ENCODE measurements at regions not wholly inside any gene's neighbourhood (a gene's known extent, or its start where the extent isn't known, plus 50 kb on each side); places are given as distances from the start of the nearest gene placed in this dataset.

- Histone ChIP-seq H3K23me2 (ENCODE audit: insufficient read length, low read depth, low read length, poor library complexity, severe bottlenecking) (no peaks in the 10 kb centered on the region), H3K4ac (ENCODE audit: low read depth, low read length) (no peak overlapping the region), H2BK15ac (ENCODE audit: low read depth, low read length) (no peak overlapping the region), H2AK5ac (ENCODE audit: insufficient read length, low read length) (no peak overlapping the region), H4K5ac (ENCODE audit: insufficient read length, low read depth, low read length) (no peak overlapping the region), H3K79me1 (ENCODE audit: insufficient read depth, low read depth, low read length, poor library complexity, severe bottlenecking) (no peaks in the 10 kb centered on the region), H2BK120ac (ENCODE audit: low read depth, low read length, poor library complexity, severe bottlenecking) (no peak overlapping the region), H3K27me3 (ENCODE audit: insufficient read depth, low read length) (no peaks in the 10 kb centered on the region), H3K56ac (ENCODE audit: insufficient read length, low read depth, low read length) (no peak overlapping the region), H2BK20ac (ENCODE audit: low read depth, low read length, poor library complexity, severe bottlenecking) (no peak overlapping the region), H3K79me2 (ENCODE audit: insufficient read depth, low read length) (no peaks in the 10 kb centered on the region), H3K18ac (ENCODE audit: insufficient read length, low read depth, low read length) (no peak overlapping the region), H3K27ac (ENCODE audit: insufficient read length, low read depth, low read length) (no peak overlapping the region), H4K20me1 (ENCODE audit: control insufficient read depth, insufficient read depth, insufficient read length) (no peaks in the 10 kb centered on the region), H3K4me2 (ENCODE audit: insufficient read depth, insufficient read length, low read length) (no peak overlapping the region), H2BK12ac (ENCODE audit: insufficient read length, low read depth, low read length) (no peak overlapping the region), H4K8ac (replicated peaks; ENCODE audit: insufficient read length, low read depth, low read length) (no peak overlapping the region), H3K4me1 (ENCODE audit: insufficient read depth, low read length) (no peaks in the 10 kb centered on the region; the same call in 1 of the 2 replicates), H2AFZ (ENCODE audit: low read length) (no peak overlapping the region), H4K91ac (ENCODE audit: insufficient read length, low read depth, low read length) (no peak overlapping the region), H3K23ac (ENCODE audit: insufficient read length, low read depth, low read length) (no peak overlapping the region), H2BK5ac (ENCODE audit: insufficient read length, low read length) (no peak overlapping the region), H3K14ac (ENCODE audit: insufficient read depth, low read length) (no peak overlapping the region), H3K9me3 (ENCODE audit: control insufficient read depth, low read depth, low read length) (no peaks in the 10 kb centered on the region), H3T11ph (ENCODE audit: low read length) (no peak overlapping the region), H3K9ac (ENCODE audit: extremely low read depth, insufficient read length, low read length) (no peak overlapping the region)
- Mint-ChIP-seq H3K4me3 (no peak overlapping the region), H3K4me1 (peaks cover 20 to 21% of the 10 kb centered on the region in 2 experiments), H3K9me3 (no peaks in the 10 kb centered on the region; a peak in 4 of 5 replicates), H3K36me3 (ENCODE audit: insufficient read depth in 1 of 3, low read depth in 3 of 3) (no peaks in the 10 kb centered on the region), H3K27ac (no peak overlapping the region), H3K27me3 (ENCODE audit: low read depth) (peaks cover 15% of the 10 kb centered on the region)
- DNase-seq, result no peak
- TF ChIP-seq CTCF (conservative IDR thresholded peaks at IDR 0.05), result 0 out of 3 replicates have a peak, but pooled peaks have one; percentile 14
- no CpG with 5 or more reads among the region's 11 CpGs for WGBS (ENCODE audit: extremely low coverage, insufficient read length, low lambda C conversion rate)
Observed at GRCh38 chr15:70418943-70419342, 321.2 kb upstream of the TLE3 start.
